Activated T-helper 1 cell treated with anti-CD3 and anti-CD28 coated beads, Interleukin-12 subunit alpha, Interleukin-12 subunit beta, Interleukin-2, Interleukin-4 antibody, amounts not matched to agents 30 ng/mL and 10 ng/mL and 1 ng/mL, durations not matched to agents 14 hours and 24 hours and 36 hours (primary cell): ENCODE measurements at regions not wholly inside any gene's neighbourhood (a gene's known extent, or its start where the extent isn't known, plus 50 kb on each side); places are given as distances from the start of the nearest gene placed in this dataset.
"Not testable (repeated sequence)": the region's sequence is repeated elsewhere in the genome, so short reads cannot be mapped to it uniquely, and the experiment has no call there.

Experiments used
- DNase-seq: peaks from one replicate; pipeline ENCODE4 v3.0.0; 2021; ENCODE audit warnings: low spot score
- H3K27ac Mint-ChIP-seq: one replicate; pipeline ENCODE4 v1.8.0; 2021; ENCODE audit warnings: mild to moderate bottlenecking, mixed read lengths
- H3K27me3 Mint-ChIP-seq: one replicate; pipeline ENCODE4 v1.8.0; 2022; ENCODE audit warnings: mild to moderate bottlenecking, moderate library complexity, mixed read lengths; ENCODE audit not compliant: insufficient read depth
- H3K36me3 Mint-ChIP-seq: one replicate; pipeline ENCODE4 v1.8.0; 2021; ENCODE audit warnings: low read depth, mixed read lengths
- H3K4me1 Mint-ChIP-seq: one replicate; pipeline ENCODE4 v1.8.0; 2021; ENCODE audit warnings: low read depth, mixed read lengths
- H3K4me3 Mint-ChIP-seq: one replicate; pipeline ENCODE4 v1.8.0; 2021; ENCODE audit warnings: mild to moderate bottlenecking, moderate library complexity, mixed read lengths
- H3K9me3 Mint-ChIP-seq: one replicate; pipeline ENCODE4 v1.8.0; 2021; ENCODE audit warnings: mixed read lengths
- intact Hi-C: fragments of 100-400 bp; cut with micrococcal nuclease; formaldehyde crosslinking; loops from one replicate; pipeline ENCODE4 v1.15.1; 2024

GRCh38 chr10:65183236-65183635 lies 1662.0 kb downstream of the REEP3 start:
- intact Hi-C loops, result no loop called here
- Mint-ChIP-seq H3K9me3 (peaks cover 16% of the 10 kb centered on the region), H3K27ac (no peak overlapping the region), H3K4me3 (no peak overlapping the region), H3K4me1 (no peaks in the 10 kb centered on the region), H3K27me3 (no peaks in the 10 kb centered on the region), H3K36me3 (no peaks in the 10 kb centered on the region)
- no peak for DNase-seq

- H3K9me3 Mint-ChIP-seq, H3K27ac Mint-ChIP-seq, H3K36me3 Mint-ChIP-seq, DNase-seq, H3K27me3 Mint-ChIP-seq, H3K4me1 Mint-ChIP-seq, intact Hi-C loops, H3K4me3 Mint-ChIP-seq: not testable (repeated sequence)
These were observed 1665.5 kb downstream of the REEP3 start for GRCh38 chr10:65186668-65187067.

GRCh38 chr10:65194126-65194525 lies 1672.9 kb downstream of the REEP3 start:
- no peak overlapping the region for H3K27ac Mint-ChIP-seq
- intact Hi-C loops, result no loop called here
- no peak for DNase-seq
- no peaks in the 10 kb centered on the region for H3K36me3 Mint-ChIP-seq
- no peak overlapping the region for H3K4me3 Mint-ChIP-seq
- no peaks in the 10 kb centered on the region for H3K9me3 Mint-ChIP-seq
- no peaks in the 10 kb centered on the region for H3K4me1 Mint-ChIP-seq
- no peaks in the 10 kb centered on the region for H3K27me3 Mint-ChIP-seq

- H3K27me3 Mint-ChIP-seq, result no peaks in the 10 kb centered on the region
- intact Hi-C loops, result no loop called here
- no peaks in the 10 kb centered on the region for H3K9me3 Mint-ChIP-seq
- H3K4me3 Mint-ChIP-seq, result no peak overlapping the region
- H3K27ac Mint-ChIP-seq, result no peak overlapping the region
- no peaks in the 10 kb centered on the region for H3K36me3 Mint-ChIP-seq
- DNase-seq, result no peak
- no peaks in the 10 kb centered on the region for H3K4me1 Mint-ChIP-seq
These were observed 1673.4 kb downstream of the REEP3 start for GRCh38 chr10:65194555-65194954.

- Mint-ChIP-seq H3K27me3 (no peaks in the 10 kb centered on the region), H3K4me3 (no peak overlapping the region), H3K4me1 (no peaks in the 10 kb centered on the region), H3K27ac (no peak overlapping the region), H3K9me3 (peaks cover 1% of the 10 kb centered on the region), H3K36me3 (no peaks in the 10 kb centered on the region)
- no peak for DNase-seq
- intact Hi-C loops, result no loop called here
These were observed 1674.9 kb downstream of the REEP3 start for GRCh38 chr10:65196111-65196510.

GRCh38 chr10:65197935-65198334 lies 1676.7 kb downstream of the REEP3 start:
- Mint-ChIP-seq H3K4me3 (no peak overlapping the region), H3K27ac (no peak overlapping the region), H3K9me3 (peaks cover 6% of the 10 kb centered on the region), H3K27me3 (no peaks in the 10 kb centered on the region), H3K4me1 (no peaks in the 10 kb centered on the region), H3K36me3 (no peaks in the 10 kb centered on the region)
- no peak for DNase-seq
- intact Hi-C loops, result no loop called here

- H3K9me3 Mint-ChIP-seq, result peaks cover 6% of the 10 kb centered on the region
- intact Hi-C loops, result no loop called here
- no peaks in the 10 kb centered on the region for H3K27me3 Mint-ChIP-seq
- no peak for DNase-seq
- no peak overlapping the region for H3K27ac Mint-ChIP-seq
- no peaks in the 10 kb centered on the region for H3K36me3 Mint-ChIP-seq
- H3K4me1 Mint-ChIP-seq, result no peaks in the 10 kb centered on the region
- H3K4me3 Mint-ChIP-seq, result no peak overlapping the region
These were observed 1680.3 kb downstream of the REEP3 start for GRCh38 chr10:65201491-65201890.

GRCh38 chr10:65204999-65205398 lies 1683.8 kb downstream of the REEP3 start:
- H3K36me3 Mint-ChIP-seq, result no peaks in the 10 kb centered on the region
- no peak overlapping the region for H3K4me3 Mint-ChIP-seq
- H3K27me3 Mint-ChIP-seq, result no peaks in the 10 kb centered on the region
- intact Hi-C loops, result no loop called here
- peaks cover 6% of the 10 kb centered on the region for H3K9me3 Mint-ChIP-seq
- DNase-seq, result no peak
- no peaks in the 10 kb centered on the region for H3K4me1 Mint-ChIP-seq
- no peak overlapping the region for H3K27ac Mint-ChIP-seq

- no peaks in the 10 kb centered on the region for H3K27me3 Mint-ChIP-seq
- intact Hi-C loops, result no loop called here
- no peaks in the 10 kb centered on the region for H3K9me3 Mint-ChIP-seq
- no peak overlapping the region for H3K27ac Mint-ChIP-seq
- H3K36me3 Mint-ChIP-seq, result no peaks in the 10 kb centered on the region
- H3K4me1 Mint-ChIP-seq, result no peaks in the 10 kb centered on the region
- no peak for DNase-seq
- no peak overlapping the region for H3K4me3 Mint-ChIP-seq
These were observed 1692.0 kb downstream of the REEP3 start for GRCh38 chr10:65213170-65213569.

GRCh38 chr10:65219444-65219843 lies 1698.2 kb downstream of the REEP3 start:
- H3K4me3 Mint-ChIP-seq, result no peak overlapping the region
- no peaks in the 10 kb centered on the region for H3K36me3 Mint-ChIP-seq
- DNase-seq, result no peak
- H3K4me1 Mint-ChIP-seq, result no peaks in the 10 kb centered on the region
- intact Hi-C loops, result no loop called here
- H3K9me3 Mint-ChIP-seq, result no peaks in the 10 kb centered on the region
- H3K27ac Mint-ChIP-seq, result no peak overlapping the region
- no peaks in the 10 kb centered on the region for H3K27me3 Mint-ChIP-seq

GRCh38 chr10:65231148-65231547 lies 1694.7 kb upstream of the LRRTM3 start:
- Mint-ChIP-seq H3K4me1 (no peaks in the 10 kb centered on the region), H3K27me3 (no peaks in the 10 kb centered on the region), H3K36me3 (no peaks in the 10 kb centered on the region), H3K4me3 (no peak overlapping the region), H3K27ac (no peak overlapping the region), H3K9me3 (no peaks in the 10 kb centered on the region)
- no peak for DNase-seq
- intact Hi-C loops, result no loop called here

GRCh38 chr10:65234261-65234660 lies 1691.6 kb upstream of the LRRTM3 start:
- no peaks in the 10 kb centered on the region for H3K27me3 Mint-ChIP-seq
- intact Hi-C loops, result no loop called here
- no peaks in the 10 kb centered on the region for H3K36me3 Mint-ChIP-seq
- H3K4me1 Mint-ChIP-seq, result no peaks in the 10 kb centered on the region
- H3K27ac Mint-ChIP-seq, result no peak overlapping the region
- no peak overlapping the region for H3K4me3 Mint-ChIP-seq
- DNase-seq, result no peak
- no peaks in the 10 kb centered on the region for H3K9me3 Mint-ChIP-seq

- intact Hi-C loops, result no loop called here
- DNase-seq, result no peak
- H3K9me3 Mint-ChIP-seq, result no peaks in the 10 kb centered on the region
- H3K4me3 Mint-ChIP-seq, result no peak overlapping the region
- H3K36me3 Mint-ChIP-seq, result no peaks in the 10 kb centered on the region
- H3K27me3 Mint-ChIP-seq, result no peaks in the 10 kb centered on the region
- H3K27ac Mint-ChIP-seq, result no peak overlapping the region
- H3K4me1 Mint-ChIP-seq, result no peaks in the 10 kb centered on the region
These were observed 1690.6 kb upstream of the LRRTM3 start for GRCh38 chr10:65235266-65235665.

GRCh38 chr10:65235846-65236245 lies 1690.0 kb upstream of the LRRTM3 start:
- no peak for DNase-seq
- no peaks in the 10 kb centered on the region for H3K27me3 Mint-ChIP-seq

More at GRCh38 chr10:65235846-65236245, 1690.0 kb upstream of the LRRTM3 start:
- no peak overlapping the region for H3K27ac Mint-ChIP-seq
- no peaks in the 10 kb centered on the region for H3K4me1 Mint-ChIP-seq
- no peak overlapping the region for H3K4me3 Mint-ChIP-seq
- no peaks in the 10 kb centered on the region for H3K9me3 Mint-ChIP-seq
- intact Hi-C loops, result no loop called here
- no peaks in the 10 kb centered on the region for H3K36me3 Mint-ChIP-seq
